ENCODE measurements at regions not wholly inside any gene's neighbourhood (a gene's known extent, or its start where the extent isn't known, plus 50 kb on each side); places are given as distances from the start of the nearest gene placed in this dataset.

GRCh38 chr3:124320976-124321375 is 329.1 kb upstream of the ROPN1 start:
- TF ChIP-seq CTCF (IDR thresholded peaks at IDR 0.05; ENCODE audit: unreplicated experiment): no peak
- no peak overlapping the region for H3K4me3 Mint-ChIP-seq (ENCODE audit: unreplicated experiment)
- intact Hi-C loops (cut with micrococcal nuclease): no loop called here
- H3K9me3 Mint-ChIP-seq (ENCODE audit: unreplicated experiment): no peaks in the 10 kb centered on the region
- no peak overlapping the region for H3K27ac Mint-ChIP-seq (ENCODE audit: low read depth, unreplicated experiment)
- DNase-seq (ENCODE audit: unreplicated experiment): no peak
- ChIA-PET CTCF (interaction anchor here (0.7 to 2.2 kb wide), 4 partner anchors 31 to 314 kb away, joined by 4 to 7 read pairs (median 6); no protein-coding TSS in a partner anchor), POLR2A (no interaction called here)
- no peaks in the 10 kb centered on the region for H3K36me3 Mint-ChIP-seq (ENCODE audit: insufficient read depth, unreplicated experiment)
- H3K27me3 Mint-ChIP-seq (ENCODE audit: insufficient read depth, unreplicated experiment): peaks cover 75% of the 10 kb centered on the region
- BruUV-seq (replicated peaks): no TSS peak
- no peaks in the 10 kb centered on the region for H3K4me1 Mint-ChIP-seq (ENCODE audit: insufficient read depth, unreplicated experiment)

- intact Hi-C loops (cut with micrococcal nuclease): no loop called here
- POLR2A ChIA-PET: no interaction called here
- H3K27me3 Mint-ChIP-seq (ENCODE audit: insufficient read depth, unreplicated experiment): peaks cover 74% of the 10 kb centered on the region
- no TSS peak for BruUV-seq (replicated peaks)
- CTCF ChIA-PET: interaction anchor here (1.5 kb wide), 1 partner anchor 145 kb away, joined by 7 read pairs; no protein-coding TSS in a partner anchor
- DNase-seq (ENCODE audit: unreplicated experiment): no peak
- H3K9me3 Mint-ChIP-seq (ENCODE audit: unreplicated experiment): no peaks in the 10 kb centered on the region
- no peak for TF ChIP-seq CTCF (IDR thresholded peaks at IDR 0.05; ENCODE audit: unreplicated experiment)
- H3K36me3 Mint-ChIP-seq (ENCODE audit: insufficient read depth, unreplicated experiment): no peaks in the 10 kb centered on the region
- no peak overlapping the region for H3K27ac Mint-ChIP-seq (ENCODE audit: low read depth, unreplicated experiment)
- H3K4me3 Mint-ChIP-seq (ENCODE audit: unreplicated experiment): no peak overlapping the region
- H3K4me1 Mint-ChIP-seq (ENCODE audit: insufficient read depth, unreplicated experiment): no peaks in the 10 kb centered on the region
Observed at GRCh38 chr3:124322309-124322880, 330.5 kb upstream of the ROPN1 start.

GRCh38 chr3:124322966-124323365 is 331.0 kb upstream of the ROPN1 start:
- Mint-ChIP-seq H3K27ac (ENCODE audit: low read depth, unreplicated experiment) (no peak overlapping the region), H3K4me3 (ENCODE audit: unreplicated experiment) (no peak overlapping the region), H3K4me1 (ENCODE audit: insufficient read depth, unreplicated experiment) (no peaks in the 10 kb centered on the region), H3K9me3 (ENCODE audit: unreplicated experiment) (no peaks in the 10 kb centered on the region), H3K27me3 (ENCODE audit: insufficient read depth, unreplicated experiment) (peaks cover 79% of the 10 kb centered on the region), H3K36me3 (ENCODE audit: insufficient read depth, unreplicated experiment) (no peaks in the 10 kb centered on the region)
- intact Hi-C loops (cut with micrococcal nuclease): no loop called here
- ChIA-PET CTCF (interaction anchor here (1.2 kb wide), 1 partner anchor 145 kb away, joined by 7 read pairs; no protein-coding TSS in a partner anchor), POLR2A (no interaction called here)
- no TSS peak for BruUV-seq (replicated peaks)
- TF ChIP-seq CTCF (IDR thresholded peaks at IDR 0.05; ENCODE audit: unreplicated experiment): no peak
- no peak for DNase-seq (ENCODE audit: unreplicated experiment)

- no peak for TF ChIP-seq CTCF (IDR thresholded peaks at IDR 0.05; ENCODE audit: unreplicated experiment)
- ChIA-PET CTCF (interaction anchor here (1.5 to 2.0 kb wide), 2 partner anchors 27 to 234 kb away, joined by 4 to 6 read pairs; no protein-coding TSS in a partner anchor), POLR2A (no interaction called here)
- DNase-seq (ENCODE audit: unreplicated experiment): no peak
- BruUV-seq (replicated peaks): no TSS peak
- no peak overlapping the region for H3K4me3 Mint-ChIP-seq (ENCODE audit: unreplicated experiment)
- no peak overlapping the region for H3K27ac Mint-ChIP-seq (ENCODE audit: low read depth, unreplicated experiment)
- H3K36me3 Mint-ChIP-seq (ENCODE audit: insufficient read depth, unreplicated experiment): no peaks in the 10 kb centered on the region
- peaks cover 96% of the 10 kb centered on the region for H3K27me3 Mint-ChIP-seq (ENCODE audit: insufficient read depth, unreplicated experiment)
- intact Hi-C loops (cut with micrococcal nuclease): no loop called here
- H3K9me3 Mint-ChIP-seq (ENCODE audit: unreplicated experiment): no peaks in the 10 kb centered on the region
- no peaks in the 10 kb centered on the region for H3K4me1 Mint-ChIP-seq (ENCODE audit: insufficient read depth, unreplicated experiment)
Observed at GRCh38 chr3:124325248-124325647, 333.3 kb upstream of the ROPN1 start.

Data from MCF 10A (cell line).